LNCaP clone FGC (cell line): ENCODE measurements at regions not wholly inside any gene's neighbourhood (a gene's known extent, or its start where the extent isn't known, plus 50 kb on each side); places are given as distances from the start of the nearest gene placed in this dataset.

Experiments
- DNase-seq: peaks from one replicate; pipeline ENCODE4 v3.0.0-alpha.2; 2011; ENCODE audit warnings: low read depth
- H3K4me3 ChIP-seq: 2 replicates; pipeline ENCODE4 v1.5.1; 2011; ENCODE audit warnings: mild to moderate bottlenecking, low read depth, low read length, control low read depth
- TF ChIP-seq, protein P1 (sequence below): IDR thresholded peaks from 2 replicates; pipeline ENCODE4 v1.5.1; 2012; ENCODE audit warnings: mild to moderate bottlenecking; ENCODE audit not compliant: control insufficient read depth, insufficient read depth; ENCODE audit errors: extremely low read depth

DNA sequence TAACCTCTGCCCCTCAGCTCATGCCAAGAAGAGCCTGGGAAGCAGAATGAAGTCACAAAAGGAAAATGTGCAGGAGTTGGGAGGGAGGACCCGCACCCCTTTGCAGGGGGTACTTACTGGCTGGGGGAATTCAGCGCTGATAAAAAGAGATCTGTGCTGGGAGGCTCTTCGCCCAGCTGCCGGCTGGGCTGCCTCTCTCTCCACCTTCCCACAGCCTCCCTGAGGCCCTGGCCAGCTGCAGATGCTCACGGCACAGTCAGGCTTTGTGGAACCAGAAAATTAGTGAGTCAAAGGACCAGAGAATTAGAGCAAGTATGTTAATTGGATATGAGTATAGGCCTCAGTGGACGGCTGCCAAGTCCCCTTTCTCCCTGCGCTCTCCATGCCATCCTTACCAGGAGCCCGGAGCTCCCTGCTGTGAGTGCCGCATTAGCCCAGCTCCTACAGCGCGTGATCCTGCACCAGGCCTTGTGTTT lies 181.7 kb upstream of the SH3BP4 start:
- DNase-seq, result no peak
- TF ChIP-seq, protein P1, sequence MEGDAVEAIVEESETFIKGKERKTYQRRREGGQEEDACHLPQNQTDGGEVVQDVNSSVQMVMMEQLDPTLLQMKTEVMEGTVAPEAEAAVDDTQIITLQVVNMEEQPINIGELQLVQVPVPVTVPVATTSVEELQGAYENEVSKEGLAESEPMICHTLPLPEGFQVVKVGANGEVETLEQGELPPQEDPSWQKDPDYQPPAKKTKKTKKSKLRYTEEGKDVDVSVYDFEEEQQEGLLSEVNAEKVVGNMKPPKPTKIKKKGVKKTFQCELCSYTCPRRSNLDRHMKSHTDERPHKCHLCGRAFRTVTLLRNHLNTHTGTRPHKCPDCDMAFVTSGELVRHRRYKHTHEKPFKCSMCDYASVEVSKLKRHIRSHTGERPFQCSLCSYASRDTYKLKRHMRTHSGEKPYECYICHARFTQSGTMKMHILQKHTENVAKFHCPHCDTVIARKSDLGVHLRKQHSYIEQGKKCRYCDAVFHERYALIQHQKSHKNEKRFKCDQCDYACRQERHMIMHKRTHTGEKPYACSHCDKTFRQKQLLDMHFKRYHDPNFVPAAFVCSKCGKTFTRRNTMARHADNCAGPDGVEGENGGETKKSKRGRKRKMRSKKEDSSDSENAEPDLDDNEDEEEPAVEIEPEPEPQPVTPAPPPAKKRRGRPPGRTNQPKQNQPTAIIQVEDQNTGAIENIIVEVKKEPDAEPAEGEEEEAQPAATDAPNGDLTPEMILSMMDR, result no peak
- H3K4me3 ChIP-seq, result no peak overlapping the region

DNA sequence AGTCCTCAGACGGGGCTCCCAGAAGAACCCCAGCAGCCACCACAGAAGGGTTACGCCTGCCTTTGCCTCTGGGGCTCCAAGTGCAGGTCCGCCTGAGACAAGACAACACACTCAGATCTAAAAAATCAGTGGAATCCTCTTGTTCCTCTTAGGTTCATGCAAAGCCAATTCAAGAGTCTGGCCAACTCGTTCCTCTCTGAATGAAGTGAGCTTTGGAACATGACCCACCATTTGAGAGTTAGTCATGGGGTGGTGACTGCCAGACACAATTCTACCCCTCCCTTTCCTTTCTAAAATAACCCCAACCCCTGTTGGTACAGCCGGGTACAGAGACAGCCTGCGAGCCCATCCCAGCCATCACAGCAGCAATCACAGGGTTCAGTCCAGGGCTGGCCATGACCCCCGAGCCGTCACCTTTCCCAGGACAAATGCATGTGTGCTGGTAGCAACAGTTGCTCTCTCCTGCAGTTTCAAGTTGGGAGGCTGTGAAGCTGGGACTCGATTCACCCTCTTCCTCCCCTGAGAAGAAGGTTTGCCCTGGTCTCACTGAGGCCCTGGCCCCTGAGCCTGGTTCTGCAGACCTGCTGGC lies 183.1 kb upstream of the SH3BP4 start:
- no peak overlapping the region for H3K4me3 ChIP-seq
- TF ChIP-seq, protein P1, result no peak
- no peak for DNase-seq

DNA sequence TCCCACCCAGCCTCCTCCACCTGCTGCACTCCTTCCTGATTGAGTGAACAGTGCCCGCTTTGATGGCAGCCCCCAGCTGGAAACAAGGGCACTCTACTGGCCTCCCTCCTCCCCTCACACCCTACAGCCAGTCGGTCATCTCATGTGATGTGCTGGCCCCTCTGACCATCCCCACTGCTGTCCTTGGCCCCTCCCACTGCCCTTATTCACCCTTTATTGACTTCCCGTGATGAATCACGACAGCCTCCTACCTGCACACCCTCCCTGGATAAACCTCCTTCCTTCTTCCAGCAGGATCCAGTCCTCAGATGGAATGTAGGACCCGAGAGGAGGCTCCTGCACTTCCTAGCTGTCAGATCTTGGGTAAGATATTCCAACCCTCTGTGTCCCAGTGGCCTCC lies 186.5 kb upstream of the SH3BP4 start:
- no peak overlapping the region for H3K4me3 ChIP-seq
- no peak for DNase-seq
- TF ChIP-seq, protein P1, result no peak

DNA sequence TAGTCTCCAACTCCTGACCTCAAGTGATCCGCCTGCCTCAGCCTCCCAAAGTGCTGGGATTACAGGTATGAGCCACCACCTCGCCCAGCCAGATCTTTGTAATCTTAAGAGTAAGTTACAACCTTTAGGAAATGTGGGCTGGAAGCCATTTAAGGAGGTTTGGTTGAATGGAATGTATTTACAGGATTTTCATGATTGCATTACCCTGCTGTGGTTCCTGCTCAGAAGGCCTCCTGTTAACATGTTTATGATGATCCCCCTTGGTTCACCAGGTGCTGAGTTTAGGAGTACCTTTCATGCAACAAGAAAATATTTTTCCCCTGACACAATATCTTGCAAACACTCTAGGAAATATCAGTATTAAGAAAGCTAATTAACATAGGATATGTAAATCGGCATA lies 187.4 kb upstream of the SH3BP4 start:
- TF ChIP-seq, protein P1, result no peak
- no peak overlapping the region for H3K4me3 ChIP-seq
- no peak for DNase-seq

DNA sequence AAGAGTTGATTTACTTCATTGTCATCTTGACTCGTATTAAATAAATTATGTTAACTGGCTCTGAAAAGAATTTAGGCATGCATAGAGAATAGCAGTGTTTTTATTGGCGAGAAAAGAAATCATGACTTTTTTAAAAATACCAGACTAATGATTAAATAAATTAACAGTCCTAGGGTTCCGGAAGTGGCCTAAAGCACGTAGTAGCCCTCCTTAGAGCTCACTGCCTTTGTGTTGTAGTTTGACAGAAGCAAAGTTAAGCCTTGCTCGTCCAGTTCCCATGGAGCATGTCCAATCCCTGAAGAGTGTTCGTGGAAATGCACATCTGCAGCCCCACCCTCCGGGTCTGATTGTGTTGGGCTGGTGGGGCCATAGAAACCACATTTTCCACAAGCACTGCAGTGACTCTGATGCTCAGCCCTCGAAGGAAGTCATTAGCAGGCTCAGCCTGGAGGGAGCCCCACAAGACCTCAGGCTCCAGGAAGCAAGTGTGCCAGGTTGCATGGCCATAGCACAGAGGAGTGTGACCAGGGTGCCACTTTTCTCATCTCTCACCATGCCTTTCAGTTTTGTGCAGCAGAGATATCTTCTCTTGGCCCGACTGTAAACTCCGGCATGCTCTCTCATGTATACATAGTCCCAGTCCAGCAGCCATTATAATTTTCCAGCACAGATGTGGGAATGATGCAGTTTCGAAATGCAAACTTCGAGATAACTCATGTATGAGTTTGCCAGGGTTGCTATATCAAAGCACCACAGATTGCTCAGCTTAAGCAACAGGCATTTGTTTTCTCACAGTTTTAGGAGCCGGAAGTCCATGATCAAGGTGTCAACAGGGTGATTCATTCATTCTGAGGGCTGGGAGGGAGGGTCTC lies 188.6 kb upstream of the SH3BP4 start:
- TF ChIP-seq, protein P1, result no peak
- DNase-seq, result no peak
- H3K4me3 ChIP-seq, result no peak overlapping the region

DNA sequence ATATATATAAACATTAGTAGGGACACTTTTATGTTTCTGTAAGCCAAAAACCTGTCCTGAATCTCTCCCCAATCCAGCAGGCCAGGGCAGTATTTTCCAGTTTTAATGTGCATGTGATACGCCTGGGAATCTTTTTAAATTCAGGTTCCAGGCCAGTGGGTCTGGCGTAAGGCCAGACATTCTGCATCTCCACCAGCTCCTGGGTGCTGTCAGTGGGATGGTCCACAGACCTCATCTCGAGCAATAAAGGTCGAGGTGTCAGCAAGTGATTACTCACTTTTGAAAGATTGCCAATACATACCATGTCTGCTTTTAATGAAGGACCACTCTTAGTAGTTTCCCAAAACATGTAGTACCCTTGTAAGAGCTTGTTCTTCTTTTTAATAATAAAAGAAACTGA lies 189.9 kb upstream of the SH3BP4 start:
- H3K4me3 ChIP-seq, result no peak overlapping the region
- TF ChIP-seq, protein P1, result no peak
- DNase-seq, result no peak
